HG02759 (cell line): ENCODE measurements at regions not wholly inside any gene's neighbourhood (a gene's known extent, or its start where the extent isn't known, plus 50 kb on each side); places are given as distances from the start of the nearest gene placed in this dataset.
"Not testable (repeated sequence)": the region's sequence is repeated elsewhere in the genome, so short reads cannot be mapped to it uniquely, and the experiment has no call there.

Source experiments
- ATAC-seq: cut with Tn5 transposase; IDR thresholded peaks from one replicate; pipeline ENCODE4 v1.9.1; 2021; ENCODE audit warnings: mild to moderate bottlenecking, moderate library complexity; ENCODE audit not compliant: unreplicated experiment

GRCh38 chr21:36246080-36246631 lies 73.8 kb upstream of the MORC3 start:
- ATAC-seq = no peak

GRCh38 chr21:36247316-36248010 lies 72.5 kb upstream of the MORC3 start:
- ATAC-seq = no peak

GRCh38 chr21:36249576-36250422 lies 70.2 kb upstream of the MORC3 start:
- ATAC-seq = no peak

DNA sequence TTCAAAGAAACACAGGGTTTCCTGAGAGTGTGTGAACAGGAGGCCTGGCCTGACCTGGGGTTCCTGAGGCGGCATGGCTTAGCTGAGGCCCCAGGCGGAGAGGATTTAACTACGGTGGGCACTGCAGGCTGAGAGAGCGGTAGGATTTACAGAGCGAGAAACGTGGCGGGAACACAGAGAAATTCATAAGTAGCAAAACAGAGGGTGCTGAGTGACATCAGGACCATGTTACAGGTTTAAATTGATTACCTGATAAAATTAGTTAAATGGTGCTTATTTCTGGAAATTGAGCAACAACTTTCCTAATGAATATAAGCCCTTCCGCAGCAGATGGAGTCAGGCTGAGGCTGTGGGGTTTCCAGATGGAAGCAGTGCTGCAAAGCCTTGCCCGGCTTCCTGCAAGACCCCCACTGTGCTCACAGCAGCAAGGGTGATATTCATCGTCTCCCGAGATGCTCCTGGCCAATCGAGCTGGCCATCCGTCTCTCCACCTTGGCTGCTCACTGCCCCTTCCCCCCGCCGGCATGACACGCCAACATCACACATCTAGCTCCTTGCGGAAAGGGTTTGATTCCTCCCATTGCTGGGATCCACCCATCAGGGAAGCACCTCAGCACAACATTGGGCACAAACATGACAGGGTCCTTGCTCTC lies 69.4 kb upstream of the MORC3 start:
- ATAC-seq = no peak

DNA sequence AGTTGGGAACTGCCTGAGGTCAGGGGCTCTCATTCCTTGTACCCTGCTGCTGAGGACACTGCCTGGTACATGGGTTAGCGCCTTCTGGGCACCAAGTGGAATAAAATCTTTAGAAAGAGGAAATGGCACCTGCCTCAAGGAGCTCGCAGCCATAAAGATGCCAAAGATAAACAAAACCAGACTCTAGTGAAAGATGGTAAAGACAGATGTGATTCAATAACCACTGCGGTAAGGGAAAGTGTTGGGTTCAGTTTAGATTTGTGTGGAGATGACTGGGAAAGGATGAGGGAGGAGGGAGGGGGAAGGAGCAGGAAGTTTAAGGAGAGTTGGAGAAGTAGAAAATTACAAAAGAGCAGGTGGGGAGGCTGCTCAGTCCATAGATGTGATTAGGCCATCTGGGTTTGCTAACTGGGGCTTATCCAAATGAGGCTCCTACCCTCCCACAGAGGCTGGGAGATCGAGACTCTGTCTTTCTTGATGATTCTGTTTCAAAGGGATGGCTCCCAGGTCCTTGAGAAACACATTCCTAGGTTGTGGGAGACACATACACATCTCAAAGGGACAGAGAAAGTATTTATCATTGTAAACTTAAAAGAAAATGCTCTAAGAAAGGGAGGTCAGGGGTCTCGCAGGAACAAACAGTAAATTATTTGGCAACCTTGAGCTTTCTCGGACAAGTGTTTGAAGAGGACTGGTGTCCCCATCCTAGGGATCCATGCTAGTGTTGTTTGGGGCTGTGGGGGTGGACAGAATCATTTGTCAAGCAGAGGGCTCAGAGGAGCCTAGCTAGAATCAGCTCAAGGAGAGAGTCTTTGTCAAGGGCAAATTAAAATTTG lies 65.7 kb upstream of the MORC3 start:
- no peak for ATAC-seq

GRCh38 chr21:36255663-36256062 lies 64.3 kb upstream of the MORC3 start:
- peak; percentile 55 for ATAC-seq

DNA sequence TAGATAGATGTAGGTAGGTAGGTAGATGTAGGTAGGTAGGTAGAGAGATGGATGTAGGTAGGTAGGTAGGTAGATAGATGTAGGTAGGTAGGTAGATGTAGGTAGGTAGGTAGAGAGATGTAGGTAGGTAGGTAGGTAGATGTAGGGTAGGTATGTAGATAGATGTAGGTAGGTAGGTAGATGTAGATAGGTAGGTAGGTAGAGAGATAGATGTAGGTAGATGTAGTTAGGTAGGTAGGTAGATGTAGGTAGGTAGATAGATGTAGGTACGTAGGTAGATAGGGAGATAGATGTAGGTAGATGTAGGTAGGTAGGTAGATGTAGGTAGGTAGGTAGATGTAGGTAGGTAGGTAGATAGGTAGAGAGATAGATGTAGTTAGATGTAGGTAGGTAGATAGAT lies 62.3 kb upstream of the MORC3 start:
- ATAC-seq = no peak

- no peak for ATAC-seq
Measured at GRCh38 chr21:36260030-36260787, 59.8 kb upstream of the MORC3 start.

- ATAC-seq = no peak
Measured at GRCh38 chr21:36260802-36261201, 59.2 kb upstream of the MORC3 start.

DNA sequence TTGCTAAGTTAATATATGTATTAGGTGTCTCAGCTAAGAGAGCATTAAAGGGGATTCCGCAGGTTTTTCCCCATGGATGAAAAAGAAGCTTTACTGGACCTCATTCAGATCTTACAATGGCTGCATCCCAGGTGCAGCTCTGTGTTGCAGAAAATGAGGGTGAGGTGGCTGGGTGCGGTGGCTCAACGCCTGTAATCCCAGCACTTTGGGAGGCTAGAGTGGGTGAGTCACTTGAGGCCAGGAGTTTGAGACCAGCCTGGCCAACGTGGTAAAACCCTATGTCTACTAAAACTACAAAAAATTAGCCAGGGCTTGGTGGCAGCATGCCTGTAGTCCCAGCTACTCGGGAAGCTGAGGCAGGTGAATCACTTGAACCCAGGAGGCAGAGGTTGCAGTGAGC lies 58.5 kb upstream of the MORC3 start:
- no peak for ATAC-seq

DNA sequence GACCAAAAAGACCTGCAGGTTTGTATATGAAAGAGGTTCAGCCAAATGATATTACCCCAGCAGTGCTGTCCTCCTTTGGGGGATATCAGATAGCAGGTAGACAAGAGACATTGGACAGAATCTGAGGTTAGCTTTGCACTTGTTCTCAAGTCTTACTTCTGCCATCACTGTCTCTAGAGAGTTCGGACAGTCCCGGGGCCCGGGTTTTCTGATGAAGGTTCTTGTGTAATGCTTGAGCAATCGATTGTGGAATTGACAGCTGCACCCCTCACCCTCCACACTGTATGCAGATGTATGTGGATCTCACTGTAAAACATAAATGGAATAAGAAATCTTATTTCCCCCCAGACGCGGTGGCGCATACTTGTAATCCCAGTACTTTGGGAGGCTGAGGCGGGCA lies 56.2 kb upstream of the MORC3 start:
- ATAC-seq = no peak

- ATAC-seq = no peak
Measured at GRCh38 chr21:36265431-36265830, 54.6 kb upstream of the MORC3 start.

DNA sequence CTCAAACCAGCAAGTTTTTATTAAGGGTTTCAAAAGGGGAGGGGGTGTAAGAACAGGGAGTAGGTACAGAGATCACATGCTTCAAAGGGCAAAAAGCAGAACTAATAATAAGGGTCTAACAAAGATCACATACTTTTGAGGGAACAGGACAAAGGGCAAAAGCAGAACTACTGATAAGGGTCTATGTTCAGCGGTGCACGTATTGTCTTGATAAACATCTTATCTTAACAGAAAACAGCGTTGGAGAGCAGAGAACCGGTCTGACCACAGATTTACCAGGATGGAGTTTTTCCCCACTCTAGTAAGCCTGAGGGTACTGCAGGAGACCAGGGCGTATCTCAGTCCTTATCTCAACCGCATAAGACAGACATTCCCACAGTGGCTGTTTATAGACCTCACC lies 52.2 kb upstream of the MORC3 start:
- not testable (repeated sequence) for ATAC-seq

DNA sequence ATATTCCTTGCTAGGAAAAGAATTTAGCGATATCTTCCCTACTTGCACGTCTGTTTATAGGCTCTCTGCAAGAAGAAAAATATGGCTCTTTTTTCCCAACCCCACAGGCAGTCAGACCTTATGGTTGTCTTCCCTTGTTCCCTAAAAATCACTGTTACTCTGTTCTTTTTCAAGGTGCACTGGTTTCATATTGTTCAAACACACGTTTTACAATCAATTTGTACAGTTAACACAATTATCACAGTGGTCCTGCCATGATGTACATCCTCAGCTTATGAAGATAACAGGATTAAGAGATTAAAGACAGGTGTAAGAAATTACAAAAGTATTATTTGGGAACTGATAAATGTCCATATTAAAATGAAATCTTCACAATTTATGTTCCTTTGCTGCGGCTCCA lies 51.7 kb upstream of the MORC3 start:
- not testable (repeated sequence) for ATAC-seq
